SU-DHL-6 (cell line): ENCODE measurements at regions not wholly inside any gene's neighbourhood (a gene's known extent, or its start where the extent isn't known, plus 50 kb on each side); places are given as distances from the start of the nearest gene placed in this dataset.

Experiments
- CTCF ChIP-seq: fragments of 200-600 bp; sonication (generic); IDR thresholded peaks from one replicate; pipeline ENCODE4 v1.5.1; 2017; ENCODE audit warnings: antibody characterized with exemption, mild to moderate bottlenecking, low read length, moderate library complexity; ENCODE audit not compliant: insufficient read depth, poor library complexity, severe bottlenecking
- EZH2phosphoT487 ChIP-seq: fragments of 200-600 bp; sonication (generic), shearing (Covaris generic); conservative IDR thresholded peaks from 2 replicates; pipeline ENCODE4 v1.6.1; 2018; ENCODE audit warnings: mild to moderate bottlenecking, antibody characterized with exemption, low read length, moderate library complexity, mixed read lengths

GRCh38 chr17:73703192-73703591 is 58.9 kb upstream of the SDK2 start:
- TF ChIP-seq CTCF (no peak), EZH2phosphoT487 (no peak)
